MM.1S (cell line): ENCODE measurements at regions not wholly inside any gene's neighbourhood (a gene's known extent, or its start where the extent isn't known, plus 50 kb on each side); places are given as distances from the start of the nearest gene placed in this dataset.
A peak's percentile ranks its signal among the peaks of the same experiment; 100 is the strongest.
"Not testable (repeated sequence)": the region's sequence is repeated elsewhere in the genome, so short reads cannot be mapped to it uniquely, and the experiment has no call there.

ENCODE experiments used
- DNase-seq: peaks from one replicate; pipeline ENCODE4 v3.0.0-alpha.2; 2015
- H2AFZ ChIP-seq: fragments of 300-600 bp; sonication (generic); 2 replicates; pipeline ENCODE4 v1.6.0; 2016; ENCODE audit warnings: antibody characterized with exemption, low read length
- H3F3A ChIP-seq: fragments of 300-600 bp; sonication (generic); 2 replicates; pipeline ENCODE4 v1.6.1; 2016; ENCODE audit warnings: mild to moderate bottlenecking, antibody characterized with exemption, low read length, moderate library complexity, mixed read lengths; ENCODE audit not compliant: insufficient read depth
- H3K27ac ChIP-seq: fragments of 300-600 bp; sonication (generic); 2 replicates; pipeline ENCODE4 v1.5.1; 2016; ENCODE audit warnings: mild to moderate bottlenecking, low read length
- H3K27me3 ChIP-seq: fragments of 300-600 bp; sonication (generic); replicated peaks from 2 replicates; pipeline ENCODE4 v1.6.0; 2016; ENCODE audit warnings: low read length; ENCODE audit not compliant: insufficient read depth
- H3K36me3 ChIP-seq: fragments of 300-600 bp; sonication (generic); replicated peaks from 2 replicates; pipeline ENCODE4 v1.6.1; 2016; ENCODE audit warnings: mild to moderate bottlenecking, low read length, mixed read lengths; ENCODE audit not compliant: insufficient read depth
- H3K4me1 ChIP-seq: fragments of 300-600 bp; sonication (generic); 2 replicates; pipeline ENCODE4 v1.6.1; 2016; ENCODE audit warnings: low read length, mixed read lengths
- H3K4me2 ChIP-seq: fragments of 300-600 bp; sonication (generic); 2 replicates; pipeline ENCODE4 v1.6.0; 2016; ENCODE audit warnings: low read depth, low read length
- H3K4me3 ChIP-seq: fragments of 300-600 bp; sonication (generic); 2 replicates; pipeline ENCODE4 v1.5.1; 2016; ENCODE audit warnings: low read length, mixed read lengths
- H3K79me2 ChIP-seq: fragments of 300-600 bp; sonication (generic); 2 replicates; pipeline ENCODE4 v1.6.1; 2016; ENCODE audit warnings: mixed run types, low read length, mixed read lengths
- H3K9ac ChIP-seq: fragments of 300-600 bp; sonication (generic); 2 replicates; pipeline ENCODE4 v1.6.1; 2016; ENCODE audit warnings: low read length, mixed read lengths
- H3K9me2 ChIP-seq: fragments of 300-600 bp; sonication (generic); replicated peaks from 2 replicates; pipeline ENCODE4 v1.6.1; 2016; ENCODE audit warnings: mild to moderate bottlenecking, low read length, mixed read lengths; ENCODE audit not compliant: insufficient read depth
- H3K9me3 ChIP-seq: fragments of 300-600 bp; sonication (generic); replicated peaks from 2 replicates; pipeline ENCODE4 v1.6.1; 2016; ENCODE audit warnings: mild to moderate bottlenecking, low read length, mixed read lengths; ENCODE audit not compliant: insufficient read depth
- H4K20me1 ChIP-seq: fragments of 300-600 bp; sonication (generic); 2 replicates; pipeline ENCODE4 v1.6.1; 2016; ENCODE audit warnings: mild to moderate bottlenecking, low read length, moderate library complexity, mixed read lengths; ENCODE audit not compliant: insufficient read depth
- EZH2 ChIP-seq: fragments of 300-600 bp; sonication (generic); optimal IDR thresholded peaks from 2 replicates; pipeline ENCODE3; 2017; ENCODE audit warnings: low read depth, mild to moderate bottlenecking, antibody characterized with exemption, low read length, mixed read lengths
- EZH2phosphoT487 ChIP-seq: fragments of 300-600 bp; sonication (generic); IDR thresholded peaks from 2 replicates; pipeline ENCODE4 v1.6.1; 2018; ENCODE audit warnings: antibody characterized with exemption, low read length
- TF ChIP-seq, protein P1 (sequence below): fragments of 300-600 bp; sonication (generic); IDR thresholded peaks from 2 replicates; pipeline ENCODE4 v1.5.1; 2016; ENCODE audit warnings: antibody characterized with exemption, low read length, mixed read lengths

DNA sequence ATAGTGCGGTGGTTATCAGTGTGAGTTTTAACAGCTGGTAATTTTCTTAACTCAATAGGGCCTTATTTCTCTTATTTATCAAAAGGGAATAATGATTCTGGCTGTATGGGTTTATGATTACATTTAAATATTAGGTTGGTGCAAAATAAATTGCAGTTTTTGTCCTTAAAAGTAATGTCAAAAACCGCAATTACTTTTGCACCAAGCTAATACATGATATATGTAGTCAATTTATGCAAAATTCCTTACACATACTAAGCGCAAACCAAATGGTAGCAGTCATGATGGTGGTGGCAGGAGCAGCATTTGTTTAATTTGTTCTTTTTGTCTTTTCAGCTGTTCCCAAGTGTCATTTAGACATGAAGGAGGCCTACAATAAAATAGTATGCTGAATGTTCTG lies 1777.1 kb downstream of the OLFM4 start:
- Histone ChIP-seq H3K27ac (no peak overlapping the region), H3K4me1 (no peaks in the 10 kb centered on the region), H2AFZ (no peak overlapping the region), H3K9me2 (no peaks in the 10 kb centered on the region), H3K36me3 (no peaks in the 10 kb centered on the region), H3K27me3 (no peaks in the 10 kb centered on the region), H3F3A (no peaks in the 10 kb centered on the region), H3K4me2 (no peak overlapping the region), H3K79me2 (no peaks in the 10 kb centered on the region), H3K4me3 (no peak overlapping the region), H3K9me3 (no peaks in the 10 kb centered on the region), H3K9ac (no peak overlapping the region), H4K20me1 (no peaks in the 10 kb centered on the region)
- TF ChIP-seq, protein P1, sequence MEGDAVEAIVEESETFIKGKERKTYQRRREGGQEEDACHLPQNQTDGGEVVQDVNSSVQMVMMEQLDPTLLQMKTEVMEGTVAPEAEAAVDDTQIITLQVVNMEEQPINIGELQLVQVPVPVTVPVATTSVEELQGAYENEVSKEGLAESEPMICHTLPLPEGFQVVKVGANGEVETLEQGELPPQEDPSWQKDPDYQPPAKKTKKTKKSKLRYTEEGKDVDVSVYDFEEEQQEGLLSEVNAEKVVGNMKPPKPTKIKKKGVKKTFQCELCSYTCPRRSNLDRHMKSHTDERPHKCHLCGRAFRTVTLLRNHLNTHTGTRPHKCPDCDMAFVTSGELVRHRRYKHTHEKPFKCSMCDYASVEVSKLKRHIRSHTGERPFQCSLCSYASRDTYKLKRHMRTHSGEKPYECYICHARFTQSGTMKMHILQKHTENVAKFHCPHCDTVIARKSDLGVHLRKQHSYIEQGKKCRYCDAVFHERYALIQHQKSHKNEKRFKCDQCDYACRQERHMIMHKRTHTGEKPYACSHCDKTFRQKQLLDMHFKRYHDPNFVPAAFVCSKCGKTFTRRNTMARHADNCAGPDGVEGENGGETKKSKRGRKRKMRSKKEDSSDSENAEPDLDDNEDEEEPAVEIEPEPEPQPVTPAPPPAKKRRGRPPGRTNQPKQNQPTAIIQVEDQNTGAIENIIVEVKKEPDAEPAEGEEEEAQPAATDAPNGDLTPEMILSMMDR, result no peak
- no peak for TF ChIP-seq EZH2
- no peak for DNase-seq

DNA sequence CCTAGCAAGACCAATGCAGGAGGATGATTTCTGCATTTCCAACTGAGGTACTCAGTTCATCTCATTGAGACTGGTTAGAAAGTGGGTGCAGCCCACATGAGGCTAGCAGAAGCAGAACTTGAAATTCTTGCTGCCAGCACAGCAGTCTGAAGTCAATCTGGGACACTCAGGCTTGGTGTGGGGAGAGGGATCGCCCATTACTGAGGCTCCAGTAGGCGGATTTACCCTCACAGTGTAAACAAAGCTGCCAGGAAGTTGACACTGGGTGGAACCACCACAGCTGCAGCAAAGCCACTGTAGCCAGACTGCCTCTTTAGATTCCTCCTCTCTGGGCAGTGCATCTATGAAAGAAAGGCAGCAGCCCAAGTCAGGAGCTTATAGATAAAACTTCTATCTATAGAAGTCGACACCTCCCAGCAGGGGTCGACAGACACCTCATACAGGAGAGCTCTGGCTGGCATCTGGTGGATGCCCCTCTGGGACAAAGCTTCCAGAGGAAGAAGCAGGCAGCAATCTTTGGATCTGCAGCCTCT lies 1793.4 kb downstream of the OLFM4 start:
- not testable (repeated sequence) for H3K9ac ChIP-seq, H4K20me1 ChIP-seq, H3K9me2 ChIP-seq, H3K4me3 ChIP-seq, H3K36me3 ChIP-seq, H3K9me3 ChIP-seq, H3K27me3 ChIP-seq, H3K79me2 ChIP-seq, H2AFZ ChIP-seq, H3K4me1 ChIP-seq, H3K27ac ChIP-seq, H3K4me2 ChIP-seq, H3F3A ChIP-seq
- DNase-seq, result peak; percentile 50

DNA sequence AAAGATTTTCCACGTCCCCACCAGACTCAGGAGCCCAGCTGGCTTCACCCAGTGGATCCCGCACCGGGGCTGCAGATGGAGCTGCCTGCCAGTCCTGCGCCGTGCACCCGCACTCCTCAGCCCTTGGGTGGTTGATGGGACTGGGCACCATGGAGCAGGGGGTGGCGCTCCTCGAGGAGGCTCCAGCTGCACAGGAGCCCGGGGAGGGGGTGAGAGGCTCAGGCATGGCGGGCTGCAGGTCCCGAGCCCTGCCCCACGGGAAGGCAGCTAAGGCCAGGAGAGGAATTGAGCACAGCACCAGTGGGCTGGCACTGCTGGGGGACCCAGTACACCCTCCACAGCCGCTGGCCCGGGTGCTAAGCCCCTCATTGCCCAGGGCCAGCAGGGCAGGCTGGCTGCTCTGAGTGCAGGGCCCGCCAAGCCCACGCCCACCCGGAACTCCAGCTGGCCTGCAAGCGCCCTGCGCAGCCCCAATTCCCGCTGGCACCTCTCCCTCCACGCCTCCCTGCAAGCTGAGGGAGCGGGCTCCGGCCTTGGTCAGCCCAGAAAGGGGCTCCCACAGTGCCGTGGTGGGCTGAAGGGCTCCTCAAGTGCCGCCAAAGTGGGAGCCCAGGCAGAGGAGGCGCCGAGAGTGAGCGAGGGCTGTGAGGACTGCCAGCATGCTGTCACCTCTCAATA lies 1800.9 kb downstream of the OLFM4 start:
- H3K4me3 ChIP-seq, H3K9me2 ChIP-seq, H4K20me1 ChIP-seq, H3K27ac ChIP-seq, H3K79me2 ChIP-seq, H3K4me2 ChIP-seq, DNase-seq, H3F3A ChIP-seq, H2AFZ ChIP-seq, H3K9me3 ChIP-seq, H3K9ac ChIP-seq, H3K36me3 ChIP-seq, H3K4me1 ChIP-seq, H3K27me3 ChIP-seq: not testable (repeated sequence)

DNA sequence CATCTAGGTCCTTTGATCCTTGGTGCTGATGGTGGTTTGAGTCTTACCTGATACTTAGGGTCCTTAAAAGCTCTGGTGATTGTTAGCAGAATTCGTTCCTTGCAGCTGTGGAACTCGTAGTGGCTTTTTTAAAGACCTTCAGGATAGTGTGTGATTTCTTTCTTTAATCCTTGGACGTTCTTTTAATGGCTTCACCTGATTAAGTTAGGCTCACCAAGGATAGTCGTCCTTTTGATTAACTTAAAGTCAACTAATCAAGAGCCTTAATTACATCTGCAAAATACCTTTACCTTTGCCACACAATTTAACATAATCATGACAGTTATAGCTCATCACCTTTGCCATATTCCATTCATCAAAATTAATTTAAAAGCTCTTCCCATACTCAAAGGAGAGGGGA lies 1807.7 kb downstream of the OLFM4 start:
- H3K27ac ChIP-seq, result no peak overlapping the region
- H3K27me3 ChIP-seq, result no peaks in the 10 kb centered on the region
- no peak for DNase-seq
- H2AFZ ChIP-seq, result no peak overlapping the region
- H3K4me3 ChIP-seq, result no peak overlapping the region
- H4K20me1 ChIP-seq, result no peaks in the 10 kb centered on the region
- TF ChIP-seq EZH2 (no peak), EZH2phosphoT487 (no peak)
- TF ChIP-seq, protein P1, result no peak
- H3K9ac ChIP-seq, result no peak overlapping the region
- no peaks in the 10 kb centered on the region for H3K4me1 ChIP-seq
- H3K36me3 ChIP-seq, result no peaks in the 10 kb centered on the region
- no peaks in the 10 kb centered on the region for H3F3A ChIP-seq
- H3K4me2 ChIP-seq, result no peak overlapping the region
- H3K9me3 ChIP-seq, result no peaks in the 10 kb centered on the region
- H3K9me2 ChIP-seq, result no peaks in the 10 kb centered on the region
- no peaks in the 10 kb centered on the region for H3K79me2 ChIP-seq
